Stimulated activated CD4-positive, alpha-beta T cell treated with anti-CD3 and anti-CD28 coated beads, Interleukin-4, amount 100 ng/mL, for 4 hours (primary cell): ENCODE measurements at regions not wholly inside any gene's neighbourhood (a gene's known extent, or its start where the extent isn't known, plus 50 kb on each side); places are given as distances from the start of the nearest gene placed in this dataset.

Experiments used
- DNase-seq, 2 experiments: peaks; one replicate each; pipeline ENCODE4 v3.0.0-alpha.2; 2020

GRCh38 chr2:82538590-82539279 lies 1920.3 kb downstream of the SUCLG1 start:
- no peak for DNase-seq

- no peak for DNase-seq
Observed at GRCh38 chr2:82528288-82528687, 1930.8 kb downstream of the SUCLG1 start.

GRCh38 chr2:82527124-82527523 lies 1932.0 kb downstream of the SUCLG1 start:
- DNase-seq = no peak

- no peak for DNase-seq
Observed at GRCh38 chr2:82526277-82526676, 1932.8 kb downstream of the SUCLG1 start.

GRCh38 chr2:82525744-82526143 lies 1933.3 kb downstream of the SUCLG1 start:
- no peak for DNase-seq

GRCh38 chr2:82524826-82525225 lies 1934.3 kb downstream of the SUCLG1 start:
- DNase-seq = no peak

- no peak for DNase-seq
Observed at GRCh38 chr2:82511894-82512293, 1947.2 kb downstream of the SUCLG1 start.

GRCh38 chr2:82508702-82509101 lies 1950.4 kb downstream of the SUCLG1 start:
- no peak for DNase-seq

GRCh38 chr2:82507657-82508056 lies 1951.4 kb downstream of the SUCLG1 start:
- DNase-seq = no peak

GRCh38 chr2:82501217-82501616 lies 1957.9 kb downstream of the SUCLG1 start:
- DNase-seq = no peak

- DNase-seq = no peak
Observed at GRCh38 chr2:82498777-82499443, 1960.2 kb downstream of the SUCLG1 start.

- no peak for DNase-seq
Observed at GRCh38 chr2:82494739-82495138, 1964.3 kb downstream of the SUCLG1 start.

GRCh38 chr2:82491591-82491990 lies 1967.5 kb downstream of the SUCLG1 start:
- no peak for DNase-seq

GRCh38 chr2:82487354-82487753 lies 1971.7 kb downstream of the SUCLG1 start:
- no peak for DNase-seq

GRCh38 chr2:82485701-82486100 lies 1973.4 kb downstream of the SUCLG1 start:
- DNase-seq = no peak

GRCh38 chr2:82481207-82481606 lies 1977.9 kb downstream of the SUCLG1 start:
- no peak for DNase-seq

GRCh38 chr2:82478641-82479040 lies 1980.4 kb downstream of the SUCLG1 start:
- no peak for DNase-seq

GRCh38 chr2:82476094-82476493 lies 1983.0 kb downstream of the SUCLG1 start:
- DNase-seq = no peak

- no peak for DNase-seq
Observed at GRCh38 chr2:82428251-82428650, 2030.8 kb downstream of the SUCLG1 start.

- DNase-seq = no peak
Observed at GRCh38 chr2:82412021-82412420, 2047.1 kb downstream of the SUCLG1 start.

- DNase-seq = no peak
Observed at GRCh38 chr2:82411071-82411470, 2048.0 kb downstream of the SUCLG1 start.

- DNase-seq = no peak
Observed at GRCh38 chr2:82395531-82395930, 2063.5 kb downstream of the SUCLG1 start.

- DNase-seq = no peak
Observed at GRCh38 chr2:82391386-82391785, 2067.7 kb downstream of the SUCLG1 start.

GRCh38 chr2:82355622-82356021 lies 2051.1 kb upstream of the LRRTM1 start:
- no peak for DNase-seq

- no peak for DNase-seq
Observed at GRCh38 chr2:82345910-82346309, 2041.4 kb upstream of the LRRTM1 start.
